HG02885 (cell line): ENCODE measurements at regions not wholly inside any gene's neighbourhood (a gene's known extent, or its start where the extent isn't known, plus 50 kb on each side); places are given as distances from the start of the nearest gene placed in this dataset.

Source experiments
- ATAC-seq: cut with Tn5 transposase; IDR thresholded peaks from one replicate; pipeline ENCODE4 v1.9.1; 2021; ENCODE audit warnings: mild to moderate bottlenecking; ENCODE audit not compliant: unreplicated experiment, poor library complexity

DNA sequence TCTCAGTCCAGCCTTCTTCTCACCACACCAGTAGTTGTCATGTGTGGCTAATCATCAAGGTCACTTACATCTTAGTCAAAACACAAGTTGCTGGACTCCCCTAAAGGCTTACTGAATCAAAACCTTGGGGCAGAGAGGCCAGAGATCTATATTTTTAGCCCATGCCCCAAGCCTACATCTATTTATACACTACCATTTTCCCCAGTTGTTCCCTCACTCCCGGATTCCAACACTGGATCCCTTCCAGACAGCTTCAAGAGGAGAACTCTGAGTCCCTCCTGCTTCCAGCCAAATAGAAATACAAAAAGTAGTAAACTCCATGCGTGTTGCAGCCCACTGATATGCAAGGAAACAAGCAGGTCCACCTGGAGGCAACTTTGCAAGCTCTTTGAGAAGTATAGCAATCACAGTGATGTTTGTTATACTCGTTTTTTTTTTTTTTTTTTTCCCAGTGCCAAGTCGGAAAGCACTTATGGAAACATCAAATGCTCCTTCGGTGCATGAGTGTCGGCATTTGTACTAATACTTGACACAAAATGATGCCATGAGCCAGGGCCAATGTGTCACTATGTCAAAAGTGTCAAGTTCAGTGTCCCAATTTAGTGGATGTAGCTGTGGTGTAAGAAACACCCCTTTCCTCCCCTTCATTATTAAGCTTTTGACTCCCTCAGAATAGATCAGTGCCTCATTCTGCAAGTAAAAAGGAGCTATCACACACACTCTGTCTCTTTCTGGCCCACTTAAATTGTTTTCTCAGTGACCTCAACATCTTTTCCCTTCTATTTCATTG, 594.2 kb upstream of the SGCD start:
- ATAC-seq, result no peak

DNA sequence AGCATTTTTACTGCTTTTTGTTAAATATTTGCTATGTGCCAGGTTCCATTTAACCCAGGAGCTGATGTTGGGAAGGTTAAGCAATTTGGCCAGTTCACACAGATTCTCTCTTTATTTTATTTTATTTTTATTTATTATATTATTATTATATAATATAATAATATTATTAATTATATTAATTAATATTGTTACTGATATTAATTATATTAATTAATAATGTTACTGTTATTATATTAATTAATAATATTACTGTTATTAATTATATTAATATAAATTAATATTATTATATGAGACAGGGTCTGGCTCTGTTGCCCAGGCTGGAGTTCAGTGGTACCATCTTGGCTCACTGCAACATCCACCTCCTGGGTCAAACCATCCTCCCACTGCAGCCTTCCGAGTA, 593.0 kb upstream of the SGCD start:
- ATAC-seq, result no peak

DNA sequence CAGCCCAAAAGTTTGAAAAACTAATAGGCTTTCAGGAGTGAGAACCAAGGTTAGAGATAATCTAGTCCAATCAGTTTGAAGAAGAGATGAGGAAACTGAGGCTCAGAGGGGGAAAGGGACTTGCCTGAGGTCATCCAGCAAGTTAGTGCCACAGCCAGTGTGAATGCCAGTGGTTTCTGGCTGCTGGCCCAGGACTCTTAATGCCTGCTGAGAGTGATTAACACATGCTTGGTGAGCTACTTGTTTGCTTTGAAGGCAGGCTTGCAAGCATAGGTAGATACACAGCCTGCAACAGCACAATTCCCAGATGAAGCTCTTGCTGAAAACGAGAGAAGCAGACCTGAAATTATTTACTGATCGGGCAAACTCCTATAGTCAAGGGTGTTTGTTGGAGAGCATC, 591.6 kb upstream of the SGCD start:
- no peak for ATAC-seq

DNA sequence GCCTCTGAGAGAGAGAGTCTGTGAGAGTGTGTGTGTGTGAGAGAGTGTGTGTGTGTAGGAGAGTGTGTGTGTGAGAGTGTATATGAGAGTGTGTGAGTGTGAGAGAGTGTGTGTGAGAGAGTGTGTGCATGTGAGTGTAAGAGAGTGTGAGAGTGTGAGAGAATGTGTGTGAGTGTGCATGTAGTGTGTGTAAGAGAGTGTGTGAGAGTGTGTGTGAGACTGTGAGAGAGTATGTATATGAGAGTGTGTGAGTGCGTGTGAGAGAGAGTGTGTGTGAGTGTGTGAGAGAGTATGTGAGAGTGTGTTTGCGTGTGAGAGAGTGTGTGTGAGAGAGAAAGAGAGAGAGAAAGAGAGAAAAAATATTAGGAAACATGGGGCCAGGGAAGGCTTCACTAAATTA, 588.3 kb upstream of the SGCD start:
- no peak for ATAC-seq

DNA sequence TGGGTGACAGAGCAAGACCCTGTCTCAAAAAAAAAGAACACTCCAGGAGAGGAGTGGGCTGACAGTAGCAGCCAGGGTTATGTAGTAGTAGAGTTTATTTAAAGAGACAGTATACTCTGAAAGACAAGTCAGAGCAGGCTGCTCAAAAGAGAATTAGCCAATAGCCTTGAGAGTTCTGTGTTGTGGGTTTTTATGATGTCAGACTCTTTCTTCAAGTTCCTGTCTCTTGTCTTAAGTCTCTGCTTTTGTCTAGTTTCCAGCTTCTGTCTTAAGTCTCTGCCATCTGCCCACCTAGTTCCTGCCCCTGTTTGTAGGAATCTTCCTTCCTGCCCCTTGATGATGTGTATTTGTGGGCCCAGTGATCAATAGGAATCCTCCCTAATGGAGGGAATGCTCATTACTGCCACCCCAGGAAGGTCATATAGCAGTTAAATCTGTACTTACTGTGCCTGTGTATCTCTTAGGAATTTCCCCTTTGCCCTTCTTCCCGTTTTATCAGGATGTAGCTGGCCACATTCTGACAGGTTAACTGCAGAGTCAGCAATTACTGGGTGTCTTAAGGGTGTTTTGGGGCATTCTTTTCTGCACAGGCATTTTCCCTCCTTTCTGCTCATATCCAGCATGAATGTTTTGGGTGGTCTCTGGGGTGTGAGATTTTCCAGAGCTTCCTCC, 580.5 kb upstream of the SGCD start:
- ATAC-seq, result no peak

DNA sequence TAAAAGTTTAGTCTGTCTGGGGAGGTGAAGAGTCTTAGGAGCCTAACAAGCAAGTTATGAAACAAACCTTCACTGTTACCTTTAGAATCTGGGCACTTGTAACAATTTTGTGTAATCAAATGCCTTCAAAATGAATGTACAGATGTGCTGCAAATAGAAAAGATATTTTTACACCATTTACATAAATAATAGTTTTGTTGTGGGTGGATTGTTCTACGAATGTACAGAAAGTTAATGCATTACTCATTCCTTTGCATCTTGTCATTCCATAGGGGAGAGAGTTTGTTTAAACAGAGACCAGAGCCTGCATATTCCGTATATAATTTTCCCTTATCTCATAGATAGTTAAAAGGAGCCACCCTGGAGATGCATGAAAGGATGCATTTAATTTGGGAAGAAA, 576.9 kb upstream of the SGCD start:
- no peak for ATAC-seq

DNA sequence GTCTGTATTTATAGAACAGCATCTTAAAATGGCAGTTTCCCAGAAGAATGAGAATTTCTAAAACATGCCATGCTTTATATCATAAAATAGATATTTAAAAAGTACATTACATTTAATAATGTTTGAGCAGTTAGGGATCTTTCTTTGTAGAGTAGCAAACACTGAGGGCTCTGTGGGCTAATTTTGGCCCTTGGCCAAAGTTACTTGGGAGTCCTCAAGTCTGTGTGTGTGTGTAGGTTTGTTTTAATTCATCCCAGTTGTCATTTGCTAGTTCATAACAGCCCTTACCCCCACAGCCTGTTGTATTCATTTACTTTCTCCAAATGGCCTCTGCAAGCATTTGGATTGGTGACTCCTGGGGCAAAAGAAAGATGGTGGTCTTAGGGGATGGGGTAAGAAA, 576.4 kb upstream of the SGCD start:
- ATAC-seq, result no peak

DNA sequence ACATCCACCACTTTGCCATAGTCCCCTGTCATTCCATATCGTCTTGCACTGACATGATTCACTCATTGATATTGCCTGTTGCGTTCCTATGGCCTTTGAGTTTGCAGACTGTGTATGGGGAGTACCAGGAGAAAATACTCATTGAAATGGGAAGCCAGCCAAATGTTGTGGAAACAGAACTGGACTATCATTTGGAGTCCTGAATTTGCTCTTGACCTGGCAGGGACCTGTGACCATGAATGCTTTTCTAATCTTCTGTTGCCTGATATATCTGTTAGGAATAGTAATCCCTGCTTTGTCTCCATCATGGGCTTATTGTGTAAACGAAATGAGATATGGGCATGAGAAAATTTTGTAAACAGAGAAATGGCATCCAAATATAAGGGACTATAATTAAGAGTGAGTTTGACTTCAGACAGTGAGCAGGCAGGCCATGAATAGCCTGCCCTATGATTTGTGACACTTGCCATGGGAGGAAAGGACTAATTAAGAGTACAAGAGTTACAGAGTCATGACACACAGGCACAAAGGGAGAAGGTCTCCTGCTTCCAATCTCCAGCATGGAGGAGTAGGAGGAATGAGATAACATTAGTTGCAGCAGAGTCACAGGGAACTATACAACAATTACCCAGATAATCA, 572.9 kb upstream of the SGCD start:
- no peak for ATAC-seq

DNA sequence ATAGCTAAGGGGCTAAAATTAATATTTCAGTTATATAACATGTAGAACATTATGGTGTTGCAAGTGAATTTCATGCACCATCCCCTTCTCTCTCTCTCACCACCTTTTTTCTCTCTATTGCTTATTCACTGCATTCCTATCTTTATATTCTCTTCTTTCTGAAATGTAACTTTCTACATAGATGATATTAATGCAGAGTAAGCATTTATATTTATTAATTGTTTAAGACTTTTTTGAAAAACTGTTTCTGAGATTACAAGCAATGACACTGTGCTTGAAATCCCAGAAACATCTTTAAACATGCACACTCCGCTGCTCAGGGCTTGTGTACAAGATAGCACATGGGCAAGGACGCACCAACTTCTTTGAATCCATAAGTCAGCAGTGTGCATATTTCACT, 567.7 kb upstream of the SGCD start:
- ATAC-seq, result no peak

DNA sequence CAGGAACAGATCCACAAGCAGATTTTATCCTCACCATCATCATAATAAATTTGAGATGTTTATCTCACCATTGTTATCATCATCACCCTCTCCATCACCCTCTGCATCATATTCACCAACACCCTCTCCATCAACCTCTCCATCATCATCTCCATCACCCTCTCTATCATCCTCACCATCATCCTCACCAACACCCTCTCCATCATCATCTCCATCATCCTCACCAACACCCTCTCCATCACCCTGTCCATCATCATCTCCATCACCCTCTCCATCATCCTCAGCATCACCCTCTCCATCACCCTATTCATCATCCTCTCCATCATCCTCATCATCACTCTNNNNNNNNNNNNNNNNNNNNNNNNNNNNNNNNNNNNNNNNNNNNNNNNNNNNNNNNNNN, 567.0 kb upstream of the SGCD start:
- no peak for ATAC-seq

DNA sequence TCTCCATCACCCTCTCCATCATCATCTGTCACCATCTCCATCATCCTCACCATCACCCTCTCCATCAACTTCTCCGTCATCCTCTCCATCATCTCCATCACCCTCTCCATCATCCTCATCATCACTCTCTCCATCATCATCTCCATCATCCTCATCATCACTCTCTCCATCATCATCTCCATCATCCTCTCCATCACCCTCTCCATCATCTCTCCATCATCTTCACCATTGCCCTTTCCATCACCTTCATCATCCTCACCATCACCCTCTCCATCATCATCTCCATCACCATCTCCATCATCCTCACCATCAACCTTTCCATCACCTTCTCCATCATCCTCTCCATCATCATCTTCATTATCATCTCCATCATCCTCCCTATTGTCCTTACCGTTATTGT, 565.5 kb upstream of the SGCD start:
- no peak for ATAC-seq

DNA sequence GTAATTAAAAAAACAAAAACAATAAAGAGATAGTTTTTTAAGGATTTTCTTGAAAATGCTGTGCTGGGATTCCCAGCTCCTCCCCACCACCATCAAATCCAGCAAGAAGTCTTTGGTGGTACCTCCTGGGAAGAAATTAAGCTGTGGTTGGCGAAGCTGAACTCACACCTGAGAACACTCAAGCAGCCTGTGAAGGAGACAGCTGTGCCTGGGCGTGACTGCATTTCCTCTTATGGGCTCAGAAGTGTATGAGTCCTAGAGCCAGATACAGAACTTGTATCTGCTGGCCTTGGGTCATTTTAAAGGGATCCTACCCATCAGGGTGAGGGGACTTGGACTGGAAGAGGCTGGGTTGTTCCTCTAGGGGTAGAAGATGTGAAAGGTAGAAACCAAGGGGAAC, 561.2 kb upstream of the SGCD start:
- no peak for ATAC-seq

DNA sequence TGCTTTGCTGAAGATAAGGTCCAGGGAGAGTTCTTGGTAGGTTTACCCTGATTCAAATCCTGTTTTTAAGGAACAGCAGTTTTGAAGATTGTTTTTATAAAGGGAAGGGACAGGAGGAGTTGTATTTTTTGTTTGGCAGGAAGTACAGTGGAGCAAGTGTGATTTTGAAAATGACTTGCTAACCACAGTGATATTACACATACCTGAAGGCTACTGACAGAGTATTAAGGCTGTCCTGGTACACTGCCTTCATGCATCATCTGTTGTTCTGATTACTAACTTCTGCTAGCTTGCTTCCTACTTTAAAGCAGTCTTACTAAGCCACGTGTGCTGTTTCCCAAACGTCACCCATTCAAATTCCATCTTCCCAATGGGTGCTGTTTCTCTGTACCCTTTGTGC, 559.5 kb upstream of the SGCD start:
- ATAC-seq, result no peak

DNA sequence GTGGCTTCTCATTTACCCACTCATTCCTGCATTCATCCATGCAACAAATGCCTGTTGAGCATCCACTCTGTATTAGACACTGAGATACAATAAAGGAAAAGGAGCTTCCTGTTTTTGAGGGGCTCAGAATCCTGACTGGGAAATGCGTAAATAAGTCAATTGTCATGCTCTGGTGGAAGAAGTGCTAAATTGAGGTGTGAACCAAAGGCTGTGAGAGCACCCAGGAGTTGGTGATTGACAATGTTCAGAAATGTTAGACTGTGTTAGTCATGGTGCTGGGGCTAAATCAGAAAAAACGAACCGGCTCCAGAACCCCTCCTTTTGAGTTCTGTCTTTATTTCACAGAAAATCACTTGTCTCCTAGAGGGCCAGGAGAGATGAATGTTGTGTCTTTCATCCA, 558.6 kb upstream of the SGCD start:
- ATAC-seq, result no peak

DNA sequence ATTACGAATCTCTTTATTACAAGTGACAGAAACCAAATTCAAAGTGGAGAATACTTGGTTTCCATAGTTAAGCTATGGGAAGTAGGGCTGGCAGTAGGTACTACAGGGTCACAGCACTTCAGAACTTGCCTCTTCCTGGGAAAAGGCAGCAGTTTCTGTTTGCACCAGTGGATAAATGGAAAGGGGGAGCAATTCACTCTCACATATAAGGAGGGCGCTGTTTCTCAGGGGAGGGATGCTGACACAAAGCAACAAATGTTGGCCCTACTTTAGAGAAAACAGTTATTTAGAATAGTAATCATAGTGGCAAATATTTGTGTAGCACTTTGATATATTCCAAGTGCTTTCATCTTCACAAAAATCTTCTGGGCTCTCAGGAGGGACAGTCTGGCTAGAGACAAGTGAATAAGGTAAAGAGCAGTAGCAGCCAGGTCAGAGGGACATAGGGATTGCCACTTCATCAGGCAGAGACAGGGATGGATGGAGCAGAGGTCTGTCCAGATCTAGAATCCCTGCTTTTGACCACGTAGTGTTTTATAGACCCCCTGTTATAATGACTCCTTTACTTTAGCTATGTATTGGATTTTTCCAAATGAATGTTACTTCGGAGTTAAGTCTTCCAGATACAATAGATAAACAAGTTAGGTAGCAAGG, 554.8 kb upstream of the SGCD start:
- no peak for ATAC-seq

DNA sequence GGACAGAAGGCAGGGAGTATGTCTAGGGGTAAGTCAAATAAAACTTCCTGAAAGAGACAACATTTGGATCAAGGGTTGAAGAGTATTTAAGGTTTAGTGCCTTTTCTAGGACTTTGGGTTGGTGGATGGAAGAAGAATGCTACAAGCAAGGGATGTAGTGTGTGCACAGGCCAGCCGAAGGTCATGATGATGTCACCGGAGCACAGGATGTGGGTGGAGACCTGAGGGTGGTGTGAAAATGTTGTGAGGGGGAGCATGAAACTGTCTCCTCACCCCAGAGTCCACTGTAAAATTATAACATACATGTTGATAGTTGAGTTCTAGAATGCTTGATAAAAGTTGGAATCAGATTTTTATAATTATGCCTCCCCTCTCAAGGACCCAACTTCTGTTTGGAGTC, 553.3 kb upstream of the SGCD start:
- ATAC-seq, result peak; percentile 63

DNA sequence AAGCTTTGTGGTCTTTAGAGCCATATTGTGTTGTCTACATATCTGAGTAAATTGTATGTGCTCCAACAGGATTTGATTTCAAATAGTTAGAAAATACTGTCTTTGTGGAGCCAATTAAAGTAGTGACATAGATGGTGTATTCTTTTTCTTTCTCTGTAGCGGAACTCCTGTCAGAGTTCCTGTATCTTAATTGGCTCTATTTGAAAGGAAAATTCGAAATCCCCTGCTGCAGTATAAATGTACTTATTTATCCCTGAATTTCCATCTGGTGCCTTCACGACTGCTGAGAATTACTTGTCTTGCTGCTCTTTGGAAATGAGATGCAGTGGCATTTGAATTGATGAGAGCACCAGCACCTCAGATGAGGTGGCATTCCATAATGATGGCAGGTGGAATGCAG, 546.7 kb upstream of the SGCD start:
- no peak for ATAC-seq

DNA sequence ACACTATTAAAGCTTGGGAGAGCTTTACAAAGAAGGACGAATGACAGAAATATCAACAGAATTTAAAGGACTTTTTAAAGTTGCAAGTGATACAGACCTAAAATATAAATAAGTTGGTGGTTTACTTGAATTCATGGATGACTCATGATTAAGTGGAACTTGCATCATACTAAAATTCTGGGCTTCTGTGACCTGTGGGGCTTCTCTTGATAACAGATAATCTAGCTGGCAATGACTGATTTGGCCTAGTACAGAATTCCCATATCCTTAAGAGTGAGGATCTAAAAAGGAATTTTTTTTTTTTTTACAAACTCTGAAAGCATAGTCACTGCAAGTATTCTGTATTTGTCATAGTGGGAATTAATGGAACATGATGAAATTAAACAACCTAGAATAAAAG, 543.7 kb upstream of the SGCD start:
- ATAC-seq, result no peak

DNA sequence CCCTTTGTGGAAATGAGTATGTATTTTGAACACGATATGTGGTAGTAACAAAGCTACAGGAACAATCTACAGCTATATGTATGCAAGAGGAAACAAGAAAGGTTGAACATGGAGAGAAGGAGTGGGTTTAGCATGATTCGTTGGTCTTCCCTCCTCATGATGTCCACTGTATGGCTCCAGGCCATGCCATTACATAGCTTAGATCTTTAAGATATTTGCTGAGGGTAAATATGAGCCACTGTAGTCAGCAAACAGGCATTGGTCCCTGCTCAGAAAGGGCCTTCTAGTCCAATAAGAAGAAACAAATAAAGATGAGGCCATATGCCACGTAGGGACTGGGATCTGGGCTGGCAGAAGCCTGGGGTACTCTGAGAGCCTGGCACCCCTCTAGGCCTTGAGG, 543.2 kb upstream of the SGCD start:
- ATAC-seq, result no peak

DNA sequence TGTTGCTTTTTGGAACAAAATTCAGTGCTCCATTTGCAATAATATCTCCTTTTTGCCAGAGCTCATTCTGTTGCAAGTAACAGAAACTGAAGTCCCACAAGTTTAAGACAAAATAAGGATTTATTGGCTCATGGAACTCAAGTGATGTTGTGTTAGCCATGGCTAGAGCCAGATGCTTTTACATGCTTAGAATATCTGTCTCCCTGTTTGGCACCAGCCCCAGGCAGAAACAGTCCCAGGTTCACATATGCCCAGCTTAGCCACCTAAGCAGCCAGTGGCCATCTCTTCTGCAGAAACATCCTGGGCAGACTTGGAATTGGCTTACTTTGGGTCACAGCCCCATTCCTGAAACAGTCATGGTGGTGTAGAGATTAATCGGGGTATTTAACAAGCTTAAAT, 540.9 kb upstream of the SGCD start:
- no peak for ATAC-seq

DNA sequence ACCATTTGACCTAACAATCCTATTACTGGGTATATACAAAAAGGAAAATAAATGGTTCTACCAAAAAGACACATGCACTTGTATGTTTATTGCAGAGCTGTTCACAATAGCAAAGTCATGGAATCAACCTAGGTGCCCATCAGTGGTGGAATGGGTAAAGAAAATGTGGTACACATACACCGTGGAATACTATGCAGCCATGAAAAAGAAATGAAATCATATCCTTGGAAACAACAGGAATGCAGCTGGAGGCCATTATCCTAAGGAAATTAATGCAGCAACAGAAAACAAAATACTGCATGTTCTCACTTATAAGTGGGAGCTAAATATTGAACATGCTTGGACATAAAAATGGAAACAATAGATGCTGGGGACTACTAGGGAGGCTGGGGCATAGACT, 534.1 kb upstream of the SGCD start:
- no peak for ATAC-seq
